PC-9 (cell line): ENCODE measurements at regions not wholly inside any gene's neighbourhood (a gene's known extent, or its start where the extent isn't known, plus 50 kb on each side); places are given as distances from the start of the nearest gene placed in this dataset.

Experiments
- EZH2 ChIP-seq: fragments of 200-600 bp; sonication (generic); IDR thresholded peaks from 2 replicates; pipeline ENCODE4 v1.8.0; 2017; ENCODE audit warnings: antibody characterized with exemption, low read depth
- TF ChIP-seq, protein P1 (sequence below): fragments of 200-600 bp; sonication (generic); conservative IDR thresholded peaks from 2 replicates; pipeline ENCODE4 v1.6.1; 2017; ENCODE audit warnings: mixed run types, antibody characterized with exemption, mild to moderate bottlenecking, moderate library complexity

DNA sequence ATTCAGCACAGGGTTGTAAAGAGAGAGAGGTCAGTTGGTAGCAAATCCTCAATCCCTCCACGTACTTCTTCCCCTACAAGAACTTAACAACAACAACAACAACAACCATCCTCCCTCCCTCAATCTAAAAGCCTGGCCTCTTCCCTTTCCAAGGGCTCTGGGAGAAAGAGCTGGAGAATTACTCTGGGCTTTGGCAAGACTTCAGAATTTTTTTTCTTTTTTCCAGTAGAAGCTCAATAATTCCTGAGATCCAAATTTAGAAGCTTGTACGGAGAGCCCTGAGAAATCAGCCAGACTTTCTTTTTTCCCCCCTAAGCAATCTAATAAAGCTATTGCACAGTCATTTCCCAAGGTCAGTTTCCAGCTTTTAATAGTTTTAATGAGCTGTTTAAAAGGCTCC lies 95.8 kb upstream of the CACNA2D3 start:
- TF ChIP-seq, protein P1, sequence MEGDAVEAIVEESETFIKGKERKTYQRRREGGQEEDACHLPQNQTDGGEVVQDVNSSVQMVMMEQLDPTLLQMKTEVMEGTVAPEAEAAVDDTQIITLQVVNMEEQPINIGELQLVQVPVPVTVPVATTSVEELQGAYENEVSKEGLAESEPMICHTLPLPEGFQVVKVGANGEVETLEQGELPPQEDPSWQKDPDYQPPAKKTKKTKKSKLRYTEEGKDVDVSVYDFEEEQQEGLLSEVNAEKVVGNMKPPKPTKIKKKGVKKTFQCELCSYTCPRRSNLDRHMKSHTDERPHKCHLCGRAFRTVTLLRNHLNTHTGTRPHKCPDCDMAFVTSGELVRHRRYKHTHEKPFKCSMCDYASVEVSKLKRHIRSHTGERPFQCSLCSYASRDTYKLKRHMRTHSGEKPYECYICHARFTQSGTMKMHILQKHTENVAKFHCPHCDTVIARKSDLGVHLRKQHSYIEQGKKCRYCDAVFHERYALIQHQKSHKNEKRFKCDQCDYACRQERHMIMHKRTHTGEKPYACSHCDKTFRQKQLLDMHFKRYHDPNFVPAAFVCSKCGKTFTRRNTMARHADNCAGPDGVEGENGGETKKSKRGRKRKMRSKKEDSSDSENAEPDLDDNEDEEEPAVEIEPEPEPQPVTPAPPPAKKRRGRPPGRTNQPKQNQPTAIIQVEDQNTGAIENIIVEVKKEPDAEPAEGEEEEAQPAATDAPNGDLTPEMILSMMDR = no peak
- TF ChIP-seq EZH2 = no peak
